ENCODE measurements at regions not wholly inside any gene's neighbourhood (a gene's known extent, or its start where the extent isn't known, plus 50 kb on each side); places are given as distances from the start of the nearest gene placed in this dataset.

GRCh38 chr4:38490753-38491446 lies 173.1 kb upstream of the KLF3 start (continued):
- TF ChIP-seq, protein P1, sequence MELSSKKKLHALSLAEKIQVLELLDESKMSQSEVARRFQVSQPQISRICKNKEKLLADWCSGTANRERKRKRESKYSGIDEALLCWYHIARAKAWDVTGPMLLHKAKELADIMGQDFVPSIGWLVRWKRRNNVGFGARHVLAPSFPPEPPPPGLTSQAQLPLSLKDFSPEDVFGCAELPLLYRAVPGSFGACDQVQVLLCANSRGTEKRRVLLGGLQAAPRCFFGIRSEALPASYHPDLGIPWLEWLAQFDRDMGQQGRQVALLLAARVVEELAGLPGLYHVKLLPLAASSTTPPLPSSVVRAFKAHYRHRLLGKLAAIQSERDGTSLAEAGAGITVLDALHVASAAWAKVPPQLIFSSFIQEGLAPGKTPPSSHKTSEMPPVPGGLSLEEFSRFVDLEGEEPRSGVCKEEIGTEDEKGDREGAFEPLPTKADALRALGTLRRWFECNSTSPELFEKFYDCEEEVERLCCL (CRISPR knock-in tag; IDR thresholded peaks at IDR 0.05; ENCODE audit: borderline replicate concordance), result no peak
- TF ChIP-seq YEATS2 (CRISPR knock-in tag; IDR thresholded peaks at IDR 0.05; ENCODE audit: borderline replicate concordance), result peak; percentile 43; the same call in 1 of the 2 replicates
- no peak for TF ChIP-seq CEBPZ (IDR thresholded peaks at IDR 0.05; ENCODE audit: low read length)
- TF ChIP-seq BHLHE40 (IDR thresholded peaks at IDR 0.05; ENCODE audit: low read length), result no peak
- TF ChIP-seq BRCA1 (CRISPR knock-in tag; IDR thresholded peaks at IDR 0.05), result no peak
- TF ChIP-seq MXD1 (CRISPR knock-in tag; IDR thresholded peaks at IDR 0.05), result no peak
- TF ChIP-seq ZNF337 (CRISPR knock-in tag; IDR thresholded peaks at IDR 0.05; ENCODE audit: borderline replicate concordance, low read depth), result no peak
- no peak for TF ChIP-seq TCF12 (IDR thresholded peaks at IDR 0.05)
- TF ChIP-seq TCF12 (CRISPR knock-in tag; IDR thresholded peaks at IDR 0.05), result 0 out of 2 replicates have a peak, but pooled peaks have one; percentile 35
- no peak for TF ChIP-seq ZFP62 (CRISPR knock-in tag; IDR thresholded peaks at IDR 0.05)
- TF ChIP-seq CENPT (CRISPR knock-in tag; IDR thresholded peaks at IDR 0.05; ENCODE audit: low read depth), result no peak
- TF ChIP-seq PITX1 (CRISPR knock-in tag; IDR thresholded peaks at IDR 0.05), result peak; percentile 94
- TF ChIP-seq, protein P2, sequence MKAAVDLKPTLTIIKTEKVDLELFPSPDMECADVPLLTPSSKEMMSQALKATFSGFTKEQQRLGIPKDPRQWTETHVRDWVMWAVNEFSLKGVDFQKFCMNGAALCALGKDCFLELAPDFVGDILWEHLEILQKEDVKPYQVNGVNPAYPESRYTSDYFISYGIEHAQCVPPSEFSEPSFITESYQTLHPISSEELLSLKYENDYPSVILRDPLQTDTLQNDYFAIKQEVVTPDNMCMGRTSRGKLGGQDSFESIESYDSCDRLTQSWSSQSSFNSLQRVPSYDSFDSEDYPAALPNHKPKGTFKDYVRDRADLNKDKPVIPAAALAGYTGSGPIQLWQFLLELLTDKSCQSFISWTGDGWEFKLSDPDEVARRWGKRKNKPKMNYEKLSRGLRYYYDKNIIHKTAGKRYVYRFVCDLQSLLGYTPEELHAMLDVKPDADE (CRISPR knock-in tag; IDR thresholded peaks at IDR 0.05), result no peak
- TF ChIP-seq, protein P3, sequence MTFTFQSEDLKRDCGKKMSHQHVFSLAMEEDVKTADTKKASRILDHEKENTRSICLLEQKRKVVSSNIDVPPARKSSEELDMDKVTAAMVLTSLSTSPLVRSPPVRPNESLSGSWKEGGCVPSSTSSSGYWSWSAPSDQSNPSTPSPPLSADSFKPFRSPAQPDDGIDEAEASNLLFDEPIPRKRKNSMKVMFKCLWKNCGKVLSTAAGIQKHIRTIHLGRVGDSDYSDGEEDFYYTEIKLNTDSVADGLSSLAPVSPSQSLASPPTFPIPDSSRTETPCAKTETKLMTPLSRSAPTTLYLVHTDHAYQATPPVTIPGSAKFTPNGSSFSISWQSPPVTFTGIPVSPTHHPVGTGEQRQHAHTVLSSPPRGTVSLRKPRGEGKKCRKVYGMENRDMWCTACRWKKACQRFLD (CRISPR knock-in tag; IDR thresholded peaks at IDR 0.05; ENCODE audit: borderline replicate concordance), result no peak
- no peak for TF ChIP-seq HIVEP1 (CRISPR knock-in tag; IDR thresholded peaks at IDR 0.05)
- TF ChIP-seq, protein P4, sequence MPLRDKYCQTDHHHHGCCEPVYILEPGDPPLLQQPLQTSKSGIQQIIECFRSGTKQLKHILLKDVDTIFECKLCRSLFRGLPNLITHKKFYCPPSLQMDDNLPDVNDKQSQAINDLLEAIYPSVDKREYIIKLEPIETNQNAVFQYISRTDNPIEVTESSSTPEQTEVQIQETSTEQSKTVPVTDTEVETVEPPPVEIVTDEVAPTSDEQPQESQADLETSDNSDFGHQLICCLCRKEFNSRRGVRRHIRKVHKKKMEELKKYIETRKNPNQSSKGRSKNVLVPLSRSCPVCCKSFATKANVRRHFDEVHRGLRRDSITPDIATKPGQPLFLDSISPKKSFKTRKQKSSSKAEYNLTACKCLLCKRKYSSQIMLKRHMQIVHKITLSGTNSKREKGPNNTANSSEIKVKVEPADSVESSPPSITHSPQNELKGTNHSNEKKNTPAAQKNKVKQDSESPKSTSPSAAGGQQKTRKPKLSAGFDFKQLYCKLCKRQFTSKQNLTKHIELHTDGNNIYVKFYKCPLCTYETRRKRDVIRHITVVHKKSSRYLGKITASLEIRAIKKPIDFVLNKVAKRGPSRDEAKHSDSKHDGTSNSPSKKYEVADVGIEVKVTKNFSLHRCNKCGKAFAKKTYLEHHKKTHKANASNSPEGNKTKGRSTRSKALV (CRISPR knock-in tag; IDR thresholded peaks at IDR 0.05), result peak; percentile 72; the same call in 1 of the 2 replicates
- TF ChIP-seq ZNF121 (CRISPR knock-in tag; IDR thresholded peaks at IDR 0.05), result no peak; the same call in 1 of the 2 replicates
- peak; percentile 62; the same call in 1 of the 2 replicates for TF ChIP-seq ZNF816 (CRISPR knock-in tag; IDR thresholded peaks at IDR 0.05; ENCODE audit: borderline replicate concordance)
- TF ChIP-seq MIER3 (CRISPR knock-in tag; IDR thresholded peaks at IDR 0.05; ENCODE audit: borderline replicate concordance), result no peak; the same call in 1 of the 2 replicates
